ENCODE measurements at regions not wholly inside any gene's neighbourhood (a gene's known extent, or its start where the extent isn't known, plus 50 kb on each side); places are given as distances from the start of the nearest gene placed in this dataset.

DNA sequence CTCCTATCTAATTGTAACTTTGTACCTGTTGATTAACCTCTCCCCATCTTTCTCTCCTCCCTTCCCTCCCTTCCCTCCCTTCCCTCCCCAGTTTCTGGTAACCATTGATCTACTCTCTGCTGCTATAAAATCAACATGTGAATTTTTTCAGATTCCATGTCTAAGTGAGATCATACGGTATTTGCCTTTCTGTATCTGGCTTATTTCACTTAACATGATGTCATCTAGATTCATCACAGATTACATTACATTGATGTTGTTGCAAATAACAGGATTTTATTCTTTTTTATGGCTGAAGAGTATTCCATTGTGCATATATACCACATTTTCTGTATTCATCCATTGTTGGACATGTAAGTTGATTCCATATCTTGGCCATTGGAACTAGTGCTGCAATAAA lies 68.0 kb upstream of the FBXO33 start:
- TF ChIP-seq EZH2 (IDR thresholded peaks at IDR 0.05): no peak
- TF ChIP-seq POLR2AphosphoS5 (IDR thresholded peaks at IDR 0.05; ENCODE audit: borderline replicate concordance, low read depth, low read length): no peak
- no peak for TF ChIP-seq FOXP2 (optimal IDR thresholded peaks at IDR 0.05; ENCODE audit: control extremely low read depth, extremely low read length, insufficient read depth)
